A673 (cell line): ENCODE measurements at regions not wholly inside any gene's neighbourhood (a gene's known extent, or its start where the extent isn't known, plus 50 kb on each side); places are given as distances from the start of the nearest gene placed in this dataset.

Source experiments
- BruUV-seq: library from RNA; stranded (reverse); fragments of 400-500 nt; replicated peaks from 2 replicates; lab custom pipeline; 2021; lab: Mats Ljungman, UMichigan
- CTCF ChIA-PET: fragments of 300-600 bp; sonication (Branson Sonifier 250); formaldehyde crosslinking; loops from one replicate; lab custom pipeline; 2022; ENCODE audit warnings: antibody characterized with exemption; lab: Charles Lee
- POLR2A ChIA-PET: fragments of 300-600 bp; sonication (Branson Sonifier 250); formaldehyde crosslinking; loops from one replicate; lab custom pipeline; 2022; ENCODE audit warnings: antibody characterized with exemption; ENCODE audit not compliant: low non-redundant PET; lab: Charles Lee
- DNase-seq: peaks from one replicate; pipeline ENCODE4 v3.0.0-alpha.2; 2015; ENCODE audit warnings: low spot score
- H3K27ac ChIP-seq: fragments of 200-600 bp; sonication (generic); 2 replicates; pipeline ENCODE4 v1.5.1; 2016; ENCODE audit warnings: mixed run types, low read depth, mild to moderate bottlenecking, mixed read lengths, antibody characterized with exemption, low read length; ENCODE audit not compliant: poor library complexity, severe bottlenecking
- H3K27me3 ChIP-seq: fragments of 200-600 bp; sonication (generic); replicated peaks from 2 replicates; pipeline ENCODE4 v1.6.1; 2017; ENCODE audit warnings: mixed run types, low read depth, mild to moderate bottlenecking, mixed read lengths, antibody characterized with exemption, low read length; ENCODE audit not compliant: insufficient read depth, poor library complexity
- H3K36me3 ChIP-seq: fragments of 200-600 bp; sonication (generic); 2 replicates; pipeline ENCODE4 v1.6.1; 2016; ENCODE audit warnings: mixed run types, mild to moderate bottlenecking, mixed read lengths, antibody characterized with exemption, low read length; ENCODE audit not compliant: insufficient read depth, poor library complexity, severe bottlenecking
- H3K4me1 ChIP-seq: fragments of 200-600 bp; sonication (generic); 2 replicates; pipeline ENCODE4 v1.6.1; 2017; ENCODE audit warnings: mixed run types, mild to moderate bottlenecking, mixed read lengths, antibody characterized with exemption, low read length; ENCODE audit not compliant: insufficient read depth, poor library complexity, severe bottlenecking
- H3K4me3 ChIP-seq: fragments of 200-600 bp; sonication (generic); 2 replicates; pipeline ENCODE4 v1.5.1; 2016; ENCODE audit warnings: low read depth, mixed run types, mild to moderate bottlenecking, mixed read lengths, low read length; ENCODE audit not compliant: poor library complexity, severe bottlenecking
- H3K9me3 ChIP-seq: fragments of 200-600 bp; sonication (generic); 2 replicates; pipeline ENCODE4 v1.6.1; 2016; ENCODE audit warnings: mixed run types, low read depth, mild to moderate bottlenecking, mixed read lengths, antibody characterized with exemption, low read length; ENCODE audit not compliant: poor library complexity, severe bottlenecking
- EZH2 ChIP-seq: fragments of 200-600 bp; sonication (generic); IDR thresholded peaks from 2 replicates; pipeline ENCODE4 v1.6.1; 2017; ENCODE audit warnings: borderline replicate concordance, low read depth, mild to moderate bottlenecking, mixed read lengths, antibody characterized with exemption, low read length; ENCODE audit not compliant: poor library complexity, severe bottlenecking
- intact Hi-C: fragments of 100-400 bp; cut with micrococcal nuclease; formaldehyde crosslinking; loops from one replicate; pipeline ENCODE4 v1.10.0; 2022; ENCODE audit not compliant: unreplicated experiment
- TF ChIP-seq, protein P1 (sequence below): fragments of 300-800, 200-600 bp; sonication (generic); conservative IDR thresholded peaks from 2 replicates; pipeline ENCODE4 v1.5.1; 2017; ENCODE audit warnings: low read depth, mild to moderate bottlenecking, antibody characterized with exemption, low read length, moderate library complexity, mixed read lengths

GRCh38 chr1:178024504-178024903, 54.6 kb upstream of the SEC16B start:
- ChIA-PET CTCF (no interaction called here), POLR2A (no interaction called here)
- Histone ChIP-seq H3K4me3 (no peak overlapping the region), H3K36me3 (no peaks in the 10 kb centered on the region), H3K27ac (no peak overlapping the region), H3K9me3 (no peaks in the 10 kb centered on the region), H3K4me1 (peaks cover 6% of the 10 kb centered on the region), H3K27me3 (no peaks in the 10 kb centered on the region)
- intact Hi-C loops = no loop called here
- TF ChIP-seq, protein P1, sequence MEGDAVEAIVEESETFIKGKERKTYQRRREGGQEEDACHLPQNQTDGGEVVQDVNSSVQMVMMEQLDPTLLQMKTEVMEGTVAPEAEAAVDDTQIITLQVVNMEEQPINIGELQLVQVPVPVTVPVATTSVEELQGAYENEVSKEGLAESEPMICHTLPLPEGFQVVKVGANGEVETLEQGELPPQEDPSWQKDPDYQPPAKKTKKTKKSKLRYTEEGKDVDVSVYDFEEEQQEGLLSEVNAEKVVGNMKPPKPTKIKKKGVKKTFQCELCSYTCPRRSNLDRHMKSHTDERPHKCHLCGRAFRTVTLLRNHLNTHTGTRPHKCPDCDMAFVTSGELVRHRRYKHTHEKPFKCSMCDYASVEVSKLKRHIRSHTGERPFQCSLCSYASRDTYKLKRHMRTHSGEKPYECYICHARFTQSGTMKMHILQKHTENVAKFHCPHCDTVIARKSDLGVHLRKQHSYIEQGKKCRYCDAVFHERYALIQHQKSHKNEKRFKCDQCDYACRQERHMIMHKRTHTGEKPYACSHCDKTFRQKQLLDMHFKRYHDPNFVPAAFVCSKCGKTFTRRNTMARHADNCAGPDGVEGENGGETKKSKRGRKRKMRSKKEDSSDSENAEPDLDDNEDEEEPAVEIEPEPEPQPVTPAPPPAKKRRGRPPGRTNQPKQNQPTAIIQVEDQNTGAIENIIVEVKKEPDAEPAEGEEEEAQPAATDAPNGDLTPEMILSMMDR = no peak
- TF ChIP-seq EZH2 = no peak
- no TSS peak for BruUV-seq
- DNase-seq = no peak

GRCh38 chr1:178025613-178026356, 55.9 kb upstream of the SEC16B start:
- no TSS peak for BruUV-seq
- H3K4me3 ChIP-seq = no peak overlapping the region
- no peak for DNase-seq
- H3K9me3 ChIP-seq = no peaks in the 10 kb centered on the region
- ChIA-PET POLR2A (no interaction called here), CTCF (no interaction called here)
- H3K36me3 ChIP-seq = no peaks in the 10 kb centered on the region
- intact Hi-C loops = no loop called here
- no peak overlapping the region for H3K27ac ChIP-seq
- H3K27me3 ChIP-seq = no peaks in the 10 kb centered on the region
- TF ChIP-seq, protein P1 = no peak
- no peak for TF ChIP-seq EZH2
- H3K4me1 ChIP-seq = peaks cover 6% of the 10 kb centered on the region

DNA sequence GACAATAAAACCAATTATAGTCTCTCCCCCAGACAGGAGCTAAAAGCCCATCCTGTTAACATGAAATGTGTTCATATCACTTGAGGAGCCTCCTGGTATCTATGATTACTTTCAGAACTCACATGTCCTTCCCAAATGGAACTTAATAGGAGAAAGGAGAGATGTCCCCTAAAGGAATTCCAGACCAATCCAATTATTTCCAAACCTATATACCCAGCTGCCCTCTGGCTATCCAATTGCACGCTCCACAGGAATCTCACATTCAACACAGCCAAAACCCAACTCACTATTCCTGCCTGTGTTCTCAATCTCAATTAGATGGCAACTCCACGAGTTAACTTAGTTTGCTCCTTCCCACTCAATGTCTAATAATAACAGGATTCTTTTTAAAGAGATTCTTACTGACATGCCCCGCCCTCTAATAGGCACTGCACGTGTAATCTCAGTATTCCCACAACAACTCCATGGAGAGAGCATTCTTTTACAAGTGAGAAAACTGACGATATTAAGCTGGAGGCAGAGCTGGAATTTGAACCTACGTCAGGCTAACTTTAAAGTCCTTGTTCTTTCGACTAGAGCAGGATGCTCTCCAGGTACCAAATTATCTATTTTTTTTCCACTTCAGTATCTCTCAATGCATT, 59.1 kb upstream of the SEC16B start:
- peaks cover 10% of the 10 kb centered on the region for H3K4me1 ChIP-seq
- no peaks in the 10 kb centered on the region for H3K27me3 ChIP-seq
- TF ChIP-seq, protein P1 = no peak
- no peak for TF ChIP-seq EZH2
- H3K36me3 ChIP-seq = no peaks in the 10 kb centered on the region
- no peaks in the 10 kb centered on the region for H3K9me3 ChIP-seq
- POLR2A ChIA-PET = no interaction called here
- CTCF ChIA-PET = no interaction called here
- no peak overlapping the region for H3K4me3 ChIP-seq
- no peak overlapping the region for H3K27ac ChIP-seq
- intact Hi-C loops = no loop called here
- no TSS peak for BruUV-seq
- no peak for DNase-seq
